Spleen (tissue), 7 donors: ENCODE measurements at regions not wholly inside any gene's neighbourhood (a gene's known extent, or its start where the extent isn't known, plus 50 kb on each side); places are given as distances from the start of the nearest gene placed in this dataset.

Experiments
- POLR2A ChIP-seq, 3 donors: fragments of 450-650 bp; IDR thresholded peaks; one replicate each; pipeline ENCODE4 v1.5.1; 2017; ENCODE audit warnings: antibody characterized with exemption in 3 of 3, mild to moderate bottlenecking in 1 of 3
- TF ChIP-seq, protein P1 (sequence below), 11 experiments: fragments of 200-600 bp in 7 of 11; fragments of 450-650 bp in 4 of 11; sonication (generic) in 4 of 11; IDR thresholded peaks in 8 of 11; conservative IDR thresholded peaks in 3 of 11; 1 replicate in 7 of 11; 2 replicates in 4 of 11; pipeline versions ENCODE4 v1.4.0 to v1.8.0; 2016 to 2021; ENCODE audit warnings: antibody characterized with exemption in 11 of 11, inconsistent platforms in 4 of 11, mild to moderate bottlenecking in 1 of 11
- donor health status: DM: no; HTN: no; CAD: no; lungs with moderate emphysema.
- donor health status: DM: no; HTN: no; CAD: no.
- donor health status: DM: no; HTN: no; CAD: no.

DNA sequence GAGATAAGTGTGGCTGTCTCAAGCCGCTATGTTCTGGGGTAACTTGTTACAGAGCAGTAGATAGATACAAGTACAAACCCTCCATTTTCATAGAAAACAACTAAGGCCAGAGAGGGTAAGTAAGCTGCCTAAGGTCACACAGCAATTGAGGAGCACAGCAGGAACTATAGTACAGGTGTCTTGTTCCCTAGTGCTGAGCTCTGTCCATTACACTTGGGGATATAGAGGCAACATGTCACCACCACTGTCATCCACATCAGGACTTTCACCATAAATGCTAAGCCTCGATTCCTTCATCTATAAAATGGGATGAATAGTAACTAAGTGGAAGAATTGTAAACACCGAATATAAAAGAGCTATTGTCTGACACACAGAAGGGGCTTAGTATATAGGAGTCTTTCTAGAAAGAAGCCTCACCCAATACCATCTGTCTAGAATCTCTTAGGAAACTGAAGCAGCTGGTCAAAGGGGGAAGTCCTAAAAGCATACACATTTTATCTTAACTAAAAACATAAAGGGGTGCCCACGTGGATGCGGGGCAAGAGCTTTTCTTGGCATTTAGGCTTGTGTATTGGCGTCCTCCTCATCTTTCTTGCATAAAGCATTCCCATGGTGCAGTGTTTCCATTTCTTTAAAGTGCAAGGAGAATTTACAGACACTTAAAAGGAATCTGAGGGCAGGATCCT is 93.8 kb upstream of the ALX4 start:
- TF ChIP-seq, protein P1, sequence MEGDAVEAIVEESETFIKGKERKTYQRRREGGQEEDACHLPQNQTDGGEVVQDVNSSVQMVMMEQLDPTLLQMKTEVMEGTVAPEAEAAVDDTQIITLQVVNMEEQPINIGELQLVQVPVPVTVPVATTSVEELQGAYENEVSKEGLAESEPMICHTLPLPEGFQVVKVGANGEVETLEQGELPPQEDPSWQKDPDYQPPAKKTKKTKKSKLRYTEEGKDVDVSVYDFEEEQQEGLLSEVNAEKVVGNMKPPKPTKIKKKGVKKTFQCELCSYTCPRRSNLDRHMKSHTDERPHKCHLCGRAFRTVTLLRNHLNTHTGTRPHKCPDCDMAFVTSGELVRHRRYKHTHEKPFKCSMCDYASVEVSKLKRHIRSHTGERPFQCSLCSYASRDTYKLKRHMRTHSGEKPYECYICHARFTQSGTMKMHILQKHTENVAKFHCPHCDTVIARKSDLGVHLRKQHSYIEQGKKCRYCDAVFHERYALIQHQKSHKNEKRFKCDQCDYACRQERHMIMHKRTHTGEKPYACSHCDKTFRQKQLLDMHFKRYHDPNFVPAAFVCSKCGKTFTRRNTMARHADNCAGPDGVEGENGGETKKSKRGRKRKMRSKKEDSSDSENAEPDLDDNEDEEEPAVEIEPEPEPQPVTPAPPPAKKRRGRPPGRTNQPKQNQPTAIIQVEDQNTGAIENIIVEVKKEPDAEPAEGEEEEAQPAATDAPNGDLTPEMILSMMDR (IDR thresholded peaks at IDR 0.05 in 8 of 11, conservative IDR thresholded peaks at IDR 0.05 in 3 of 11), result no peak
- no peak for TF ChIP-seq POLR2A (IDR thresholded peaks at IDR 0.05)
